Tibial artery (tissue), 4 donors: ENCODE measurements at regions not wholly inside any gene's neighbourhood (a gene's known extent, or its start where the extent isn't known, plus 50 kb on each side); places are given as distances from the start of the nearest gene placed in this dataset.

ENCODE experiments used
- DNase-seq, 2 donors: peaks; one replicate each; pipeline ENCODE4 v3.0.0-alpha.2; 2019
- H3K27ac ChIP-seq, 2 donors: fragments of 200-600 bp; sonication (generic) in 1 of 2; 1 replicate in 1 of 2; 2 replicates in 1 of 2; pipeline ENCODE4 v1.5.1; 2018 to 2019; ENCODE audit warnings: mild to moderate bottlenecking in 1 of 2
- H3K27me3 ChIP-seq, 2 donors: fragments of 200-600 bp; sonication (generic) in 1 of 2; one replicate each; pipeline versions ENCODE4 v1.5.1 to v1.6.0; 2016 to 2019
- H3K36me3 ChIP-seq, 3 donors: fragments of 200-600 bp; sonication (generic) in 2 of 3; one replicate each; pipeline ENCODE4 v1.5.1; 2016 to 2019; ENCODE audit warnings: mild to moderate bottlenecking in 2 of 3
- H3K4me1 ChIP-seq, 4 donors: fragments of 200-600 bp; sonication (generic) in 2 of 4; 1 replicate in 3 of 4; 2 replicates in 1 of 4; pipeline ENCODE4 v1.5.1; 2016 to 2019
- H3K4me3 ChIP-seq, 2 donors: fragments of 200-600 bp; sonication (generic) in 1 of 2; 1 replicate in 1 of 2; 2 replicates in 1 of 2; pipeline ENCODE4 v1.5.1; 2018 to 2019; ENCODE audit warnings: mild to moderate bottlenecking in 2 of 2
- H3K9me3 ChIP-seq, 3 donors: fragments of 200-600 bp; sonication (generic) in 1 of 3; one replicate each; pipeline ENCODE4 v1.5.1; 2016 to 2019
- intact Hi-C: fragments of 100-400 bp; cut with DNase I; formaldehyde crosslinking; loops from one replicate; pipeline ENCODE4 v1.15.0; 2023; ENCODE audit warnings: low total_unique reads
- TF ChIP-seq, protein P1 (sequence below), 2 experiments: fragments of 200-600 bp in 1 of 2; fragments of 450-650 bp in 1 of 2; IDR thresholded peaks; one replicate each; pipeline ENCODE4 v1.5.1; 2017 to 2019; ENCODE audit warnings: antibody characterized with exemption in 2 of 2, mild to moderate bottlenecking in 1 of 2, moderate library complexity in 1 of 2

DNA sequence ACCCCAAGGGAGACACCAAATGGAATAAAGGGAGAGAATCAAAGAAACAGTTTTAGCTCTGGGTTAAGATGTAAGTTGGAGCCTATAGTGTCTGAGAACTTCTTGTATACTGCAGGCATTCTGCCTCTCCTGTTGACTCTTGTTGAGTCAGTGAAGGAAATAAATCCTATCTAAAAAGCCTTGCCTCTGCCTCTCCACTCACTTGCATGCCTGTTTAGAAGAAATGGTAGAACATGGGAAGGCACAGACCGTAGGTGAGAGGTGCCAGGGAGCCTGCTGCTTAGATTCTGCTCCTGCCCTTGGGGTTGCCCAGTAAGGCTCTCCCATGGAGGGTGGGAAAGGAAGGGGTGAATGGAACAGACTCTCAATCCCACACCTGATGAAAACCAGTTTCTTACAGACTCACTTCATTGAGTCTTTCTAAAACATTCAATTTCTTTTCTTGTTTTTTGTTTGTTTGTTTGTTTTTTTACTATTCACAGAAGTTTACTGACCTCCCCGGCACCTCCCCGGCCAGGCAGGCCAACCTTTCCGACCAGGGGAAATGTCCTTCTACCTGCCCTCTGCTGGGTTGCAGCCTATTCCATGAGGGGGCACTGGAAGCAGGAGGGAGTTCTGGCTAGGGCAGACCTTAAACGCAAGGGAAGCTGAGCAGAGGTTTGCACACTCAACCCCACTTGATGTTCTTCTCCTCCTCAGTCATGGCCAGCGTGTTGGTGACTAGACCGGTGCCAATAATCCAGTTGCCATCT, 211.7 kb upstream of the WSB1 start:
- DNase-seq = no peak
- Histone ChIP-seq H3K27me3 (peaks cover 0 to 2% of the 10 kb centered on the region in 2 donors), H3K27ac (no peak overlapping the region), H3K9me3 (no peaks in the 10 kb centered on the region), H3K4me1 (no peaks in the 10 kb centered on the region), H3K4me3 (no peak overlapping the region), H3K36me3 (no peaks in the 10 kb centered on the region)
- intact Hi-C loops = no loop called here
- TF ChIP-seq, protein P1, sequence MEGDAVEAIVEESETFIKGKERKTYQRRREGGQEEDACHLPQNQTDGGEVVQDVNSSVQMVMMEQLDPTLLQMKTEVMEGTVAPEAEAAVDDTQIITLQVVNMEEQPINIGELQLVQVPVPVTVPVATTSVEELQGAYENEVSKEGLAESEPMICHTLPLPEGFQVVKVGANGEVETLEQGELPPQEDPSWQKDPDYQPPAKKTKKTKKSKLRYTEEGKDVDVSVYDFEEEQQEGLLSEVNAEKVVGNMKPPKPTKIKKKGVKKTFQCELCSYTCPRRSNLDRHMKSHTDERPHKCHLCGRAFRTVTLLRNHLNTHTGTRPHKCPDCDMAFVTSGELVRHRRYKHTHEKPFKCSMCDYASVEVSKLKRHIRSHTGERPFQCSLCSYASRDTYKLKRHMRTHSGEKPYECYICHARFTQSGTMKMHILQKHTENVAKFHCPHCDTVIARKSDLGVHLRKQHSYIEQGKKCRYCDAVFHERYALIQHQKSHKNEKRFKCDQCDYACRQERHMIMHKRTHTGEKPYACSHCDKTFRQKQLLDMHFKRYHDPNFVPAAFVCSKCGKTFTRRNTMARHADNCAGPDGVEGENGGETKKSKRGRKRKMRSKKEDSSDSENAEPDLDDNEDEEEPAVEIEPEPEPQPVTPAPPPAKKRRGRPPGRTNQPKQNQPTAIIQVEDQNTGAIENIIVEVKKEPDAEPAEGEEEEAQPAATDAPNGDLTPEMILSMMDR (IDR thresholded peaks at IDR 0.05) = no peak

DNA sequence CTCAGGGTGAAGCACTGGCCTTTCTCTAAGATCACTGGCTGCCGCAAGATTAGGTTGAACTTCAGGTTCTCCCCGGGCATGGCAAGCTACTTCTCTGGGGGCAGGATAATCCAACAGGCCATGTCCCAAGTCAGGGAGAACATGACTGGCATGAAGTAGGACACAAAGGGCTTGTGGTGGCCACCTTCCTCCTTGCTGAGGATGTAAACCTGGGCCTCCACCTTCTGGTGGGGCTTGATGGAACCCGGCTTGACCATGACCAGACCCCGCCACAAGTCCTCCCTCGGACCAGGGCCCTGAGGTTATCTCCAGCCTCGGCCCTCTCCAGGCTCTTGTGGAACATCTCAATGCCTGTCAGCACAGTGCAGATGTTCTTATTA, 211.1 kb upstream of the WSB1 start:
- Histone ChIP-seq H3K4me1 (no peaks in the 10 kb centered on the region), H3K9me3 (no peaks in the 10 kb centered on the region), H3K4me3 (no peak overlapping the region), H3K27me3 (peaks cover 0 to 2% of the 10 kb centered on the region in 2 donors), H3K27ac (no peak overlapping the region), H3K36me3 (no peaks in the 10 kb centered on the region)
- no peak for DNase-seq
- TF ChIP-seq, protein P1 (IDR thresholded peaks at IDR 0.05) = no peak
- intact Hi-C loops = no loop called here

DNA sequence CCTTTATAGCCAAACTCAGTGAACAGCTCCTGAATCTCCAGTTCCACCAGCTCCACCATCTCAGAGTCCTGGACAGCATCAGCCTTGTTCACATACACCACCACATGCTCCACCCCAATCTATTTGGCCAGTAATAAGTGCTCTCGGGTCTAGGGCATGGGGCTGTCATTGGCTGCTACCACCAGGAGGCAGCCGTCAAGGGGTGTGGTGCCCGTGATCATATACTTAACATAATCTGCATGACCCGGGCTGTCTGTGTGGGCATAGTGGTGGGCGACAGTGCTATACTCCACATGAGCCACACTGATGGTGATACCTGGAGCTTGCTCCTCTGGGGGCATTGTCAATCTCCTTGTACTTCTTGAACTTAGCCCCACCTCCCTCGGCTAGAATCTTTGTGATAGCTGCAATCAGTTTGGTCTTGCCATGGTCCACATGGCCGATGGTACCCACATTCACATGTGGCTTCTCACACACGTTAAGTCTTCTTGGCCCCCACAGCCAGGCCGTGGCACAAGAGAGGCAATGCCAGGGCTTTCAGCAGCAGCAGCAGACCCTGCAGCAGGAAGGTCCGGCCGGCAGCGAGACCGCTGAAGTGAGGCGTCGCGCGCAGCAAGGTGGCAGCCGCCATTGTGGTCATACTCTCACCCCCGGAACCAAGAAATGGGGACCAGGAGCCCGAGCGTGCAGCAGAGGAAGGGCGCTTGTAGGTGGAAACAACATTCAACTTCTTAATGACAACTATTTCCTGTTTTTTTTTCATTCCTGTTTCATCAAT, 210.3 kb upstream of the WSB1 start:
- H3K4me1 ChIP-seq = no peaks in the 10 kb centered on the region
- TF ChIP-seq, protein P1 (IDR thresholded peaks at IDR 0.05) = no peak
- H3K27me3 ChIP-seq = peaks cover 0 to 2% of the 10 kb centered on the region in 2 donors
- intact Hi-C loops = no loop called here
- DNase-seq = no peak
- no peak overlapping the region for H3K27ac ChIP-seq
- no peaks in the 10 kb centered on the region for H3K9me3 ChIP-seq
- H3K36me3 ChIP-seq = no peaks in the 10 kb centered on the region
- no peak overlapping the region for H3K4me3 ChIP-seq

DNA sequence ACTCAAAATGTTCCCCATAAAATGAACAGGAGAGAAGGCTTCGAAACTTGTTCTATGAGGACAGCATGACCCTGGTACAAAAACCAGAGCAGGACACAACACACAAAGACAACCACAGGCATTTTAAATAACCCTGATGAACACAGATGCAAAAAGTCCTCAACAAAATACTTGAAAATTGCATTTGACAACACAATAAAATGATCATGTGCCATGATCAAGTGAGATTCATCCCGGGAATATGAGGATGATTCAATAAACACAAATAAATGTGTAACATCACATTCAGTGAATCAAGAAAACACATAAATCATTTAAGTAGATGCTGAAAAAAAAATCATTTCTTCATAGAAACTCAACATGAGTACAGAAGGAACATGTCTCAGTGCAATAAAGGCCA, 208.4 kb upstream of the WSB1 start:
- TF ChIP-seq, protein P1 (IDR thresholded peaks at IDR 0.05) = no peak
- H3K4me3 ChIP-seq = no peak overlapping the region
- no peaks in the 10 kb centered on the region for H3K9me3 ChIP-seq
- no peak overlapping the region for H3K27ac ChIP-seq
- H3K36me3 ChIP-seq = no peaks in the 10 kb centered on the region
- H3K27me3 ChIP-seq = peaks cover 0 to 2% of the 10 kb centered on the region in 2 donors
- H3K4me1 ChIP-seq = no peaks in the 10 kb centered on the region
- DNase-seq = no peak
- intact Hi-C loops = no loop called here

DNA sequence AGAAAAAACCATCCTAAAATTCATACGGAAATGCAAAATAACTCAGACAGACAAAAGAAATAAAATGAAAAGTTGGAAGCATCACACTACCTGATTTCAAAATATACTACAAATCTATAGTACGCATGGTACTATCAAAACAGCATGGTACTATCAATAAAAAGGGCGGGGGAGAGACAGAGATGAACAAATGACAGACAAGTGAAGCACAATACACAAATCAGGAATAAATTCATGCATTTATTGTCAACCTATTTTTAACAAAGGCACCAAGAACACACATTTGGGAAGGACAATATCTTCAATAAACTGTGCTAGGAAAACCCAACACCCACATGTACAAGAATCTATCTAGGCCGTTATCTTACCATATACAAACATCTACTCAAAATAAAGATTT, 207.4 kb upstream of the WSB1 start:
- Histone ChIP-seq H3K27ac (no peak overlapping the region), H3K36me3 (no peaks in the 10 kb centered on the region), H3K9me3 (no peaks in the 10 kb centered on the region), H3K4me1 (no peaks in the 10 kb centered on the region), H3K4me3 (no peak overlapping the region), H3K27me3 (peaks cover 0 to 2% of the 10 kb centered on the region in 2 donors)
- intact Hi-C loops = no loop called here
- no peak for DNase-seq
- TF ChIP-seq, protein P1 (IDR thresholded peaks at IDR 0.05) = no peak
